Stimulated activated memory B cell treated with anti-CD40 and anti-IgM and Interleukin-4, amounts not matched to agents 10 μg/mL and 1 μg/mL and 100 μg/mL, for 72 hours (primary cell): ENCODE measurements at regions not wholly inside any gene's neighbourhood (a gene's known extent, or its start where the extent isn't known, plus 50 kb on each side); places are given as distances from the start of the nearest gene placed in this dataset.

ENCODE experiments used
- ATAC-seq: fragments of 150-1000 bp; cut with Tn5 transposase; 2 replicates; pipeline ENCODE4 v1.10.0; 2021
- H3K27ac Mint-ChIP-seq: one replicate; pipeline ENCODE4 v1.8.0; 2022; ENCODE audit warnings: mild to moderate bottlenecking, mixed read lengths
- H3K27me3 Mint-ChIP-seq: one replicate; pipeline ENCODE4 v1.8.0; 2022; ENCODE audit warnings: mixed read lengths
- H3K36me3 Mint-ChIP-seq: one replicate; pipeline ENCODE4 v1.8.0; 2022; ENCODE audit warnings: mixed read lengths
- H3K4me1 Mint-ChIP-seq: one replicate; pipeline ENCODE4 v1.8.0; 2022; ENCODE audit warnings: mixed read lengths
- H3K4me3 Mint-ChIP-seq: one replicate; pipeline ENCODE4 v1.8.0; 2022; ENCODE audit warnings: mild to moderate bottlenecking, moderate library complexity, mixed read lengths
- H3K9me3 Mint-ChIP-seq: one replicate; pipeline ENCODE4 v1.8.0; 2022; ENCODE audit warnings: mixed read lengths

DNA sequence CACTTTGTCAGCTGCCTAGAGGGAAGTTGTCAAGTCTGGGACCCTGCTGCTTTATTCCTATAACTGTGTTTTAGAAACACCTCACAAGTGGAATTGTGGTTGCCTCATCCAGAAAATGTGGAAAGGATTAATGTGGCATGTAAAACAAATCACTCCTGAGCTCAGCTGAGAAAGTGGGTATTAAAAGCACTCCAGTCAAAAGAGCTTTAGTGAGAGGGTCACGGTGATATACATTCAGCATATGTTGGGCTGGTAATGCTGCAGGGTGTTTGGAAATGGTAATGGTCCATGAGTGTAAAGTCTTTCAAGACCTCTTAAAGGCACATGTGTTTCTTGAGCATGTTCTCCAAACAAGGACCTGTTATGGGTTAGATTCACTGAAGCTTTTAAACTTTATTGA is 318.2 kb upstream of the MEOX2 start:
- no peak for ATAC-seq
- no peak overlapping the region for H3K27ac Mint-ChIP-seq
- H3K4me1 Mint-ChIP-seq, result no peaks in the 10 kb centered on the region
- H3K4me3 Mint-ChIP-seq, result no peak overlapping the region
- H3K27me3 Mint-ChIP-seq, result no peaks in the 10 kb centered on the region
- H3K9me3 Mint-ChIP-seq, result no peaks in the 10 kb centered on the region
- no peaks in the 10 kb centered on the region for H3K36me3 Mint-ChIP-seq

DNA sequence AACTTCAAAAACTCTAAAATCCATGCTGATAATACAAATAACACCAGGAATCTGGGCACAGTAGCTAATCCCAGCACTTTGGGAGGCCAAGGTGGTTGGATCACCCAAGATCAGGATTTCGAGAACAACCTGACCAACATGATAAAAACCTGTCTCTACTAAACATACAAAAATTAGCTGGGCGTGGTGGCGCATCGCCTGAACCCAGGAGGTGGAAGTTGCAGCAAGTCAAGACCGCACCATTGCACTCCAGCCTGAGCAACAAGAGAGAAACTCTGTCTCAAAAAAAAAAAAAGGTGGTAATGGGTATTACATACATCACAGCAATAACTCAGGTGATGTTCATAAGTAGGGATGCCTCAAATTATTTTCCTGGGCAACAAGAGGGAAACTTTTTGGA is 315.0 kb upstream of the MEOX2 start:
- H3K27ac Mint-ChIP-seq, result no peak overlapping the region
- H3K27me3 Mint-ChIP-seq, result no peaks in the 10 kb centered on the region
- H3K36me3 Mint-ChIP-seq, result no peaks in the 10 kb centered on the region

DNA sequence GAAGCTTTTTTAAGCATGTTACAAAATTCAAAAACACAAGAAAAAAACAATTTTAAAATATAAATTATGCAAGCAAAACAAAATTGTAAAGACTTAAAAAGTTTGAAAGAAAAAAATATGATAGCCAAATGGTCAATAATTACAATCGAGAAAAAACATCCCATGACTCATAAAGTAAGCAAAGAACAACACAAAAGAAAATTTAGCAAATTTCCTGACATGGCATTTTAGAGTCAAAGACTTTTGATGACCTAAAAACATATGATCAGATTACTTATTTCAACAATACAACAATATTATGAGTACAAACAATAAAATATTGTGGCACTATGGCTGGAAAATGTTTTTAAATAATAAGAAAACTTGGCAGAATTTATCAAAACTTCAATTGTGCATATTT is 312.1 kb upstream of the MEOX2 start:
- H3K4me3 Mint-ChIP-seq, result no peak overlapping the region
- no peaks in the 10 kb centered on the region for H3K9me3 Mint-ChIP-seq
- ATAC-seq, result no peak
- no peaks in the 10 kb centered on the region for H3K27me3 Mint-ChIP-seq
- H3K4me1 Mint-ChIP-seq, result no peaks in the 10 kb centered on the region
- H3K36me3 Mint-ChIP-seq, result no peaks in the 10 kb centered on the region
- H3K27ac Mint-ChIP-seq, result no peak overlapping the region

More for the DNA sequence above, 315.0 kb upstream of the MEOX2 start:
- ATAC-seq, result no peak
- Mint-ChIP-seq H3K4me1 (no peaks in the 10 kb centered on the region), H3K9me3 (no peaks in the 10 kb centered on the region), H3K4me3 (no peak overlapping the region)

DNA sequence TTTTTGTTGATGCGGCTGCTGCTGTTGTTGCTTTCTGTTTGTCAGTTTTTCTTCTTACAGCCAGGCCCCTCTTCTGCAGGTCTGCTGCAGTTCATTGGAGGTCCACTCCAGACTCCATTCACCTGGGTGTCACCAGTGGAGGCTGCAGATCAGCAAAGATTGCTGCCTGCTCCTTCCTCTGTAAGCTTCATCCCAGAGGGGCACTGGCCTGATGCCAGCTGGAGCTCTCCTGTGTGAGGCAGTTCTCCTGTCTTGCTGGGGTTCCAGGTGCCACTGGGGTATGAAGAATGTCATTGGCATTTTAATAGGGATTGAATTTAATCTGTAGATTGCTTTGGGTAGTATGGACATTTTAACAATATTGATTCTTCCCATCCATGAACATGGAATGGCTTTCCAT is 308.5 kb upstream of the MEOX2 start:
- no peaks in the 10 kb centered on the region for H3K36me3 Mint-ChIP-seq
- H3K4me1 Mint-ChIP-seq, result no peaks in the 10 kb centered on the region
- H3K27ac Mint-ChIP-seq, result no peak overlapping the region
- no peak for ATAC-seq
- H3K27me3 Mint-ChIP-seq, result no peaks in the 10 kb centered on the region
- no peak overlapping the region for H3K4me3 Mint-ChIP-seq
- H3K9me3 Mint-ChIP-seq, result no peaks in the 10 kb centered on the region

DNA sequence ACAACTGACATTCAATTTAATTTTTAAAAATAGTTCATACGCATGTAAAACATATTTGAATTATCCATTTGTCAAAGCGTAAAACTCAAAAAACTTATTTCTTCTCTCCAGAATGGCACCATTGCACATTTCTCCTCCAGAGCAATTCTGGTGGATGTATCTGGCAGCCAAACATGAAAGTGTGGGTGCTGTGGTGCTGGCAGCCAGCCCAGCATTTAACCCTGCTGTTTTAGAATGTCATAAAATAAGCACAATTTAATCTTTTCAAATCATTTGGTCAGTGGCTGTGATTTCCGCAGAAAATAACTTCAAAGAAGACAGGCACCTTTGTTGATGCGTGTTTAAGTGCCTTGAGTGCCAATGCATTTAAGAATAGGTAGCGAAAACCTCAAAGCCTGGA is 302.7 kb upstream of the MEOX2 start:
- Mint-ChIP-seq H3K4me1 (no peaks in the 10 kb centered on the region), H3K27me3 (no peaks in the 10 kb centered on the region), H3K27ac (no peak overlapping the region), H3K9me3 (no peaks in the 10 kb centered on the region), H3K36me3 (no peaks in the 10 kb centered on the region), H3K4me3 (no peak overlapping the region)
- no peak for ATAC-seq

DNA sequence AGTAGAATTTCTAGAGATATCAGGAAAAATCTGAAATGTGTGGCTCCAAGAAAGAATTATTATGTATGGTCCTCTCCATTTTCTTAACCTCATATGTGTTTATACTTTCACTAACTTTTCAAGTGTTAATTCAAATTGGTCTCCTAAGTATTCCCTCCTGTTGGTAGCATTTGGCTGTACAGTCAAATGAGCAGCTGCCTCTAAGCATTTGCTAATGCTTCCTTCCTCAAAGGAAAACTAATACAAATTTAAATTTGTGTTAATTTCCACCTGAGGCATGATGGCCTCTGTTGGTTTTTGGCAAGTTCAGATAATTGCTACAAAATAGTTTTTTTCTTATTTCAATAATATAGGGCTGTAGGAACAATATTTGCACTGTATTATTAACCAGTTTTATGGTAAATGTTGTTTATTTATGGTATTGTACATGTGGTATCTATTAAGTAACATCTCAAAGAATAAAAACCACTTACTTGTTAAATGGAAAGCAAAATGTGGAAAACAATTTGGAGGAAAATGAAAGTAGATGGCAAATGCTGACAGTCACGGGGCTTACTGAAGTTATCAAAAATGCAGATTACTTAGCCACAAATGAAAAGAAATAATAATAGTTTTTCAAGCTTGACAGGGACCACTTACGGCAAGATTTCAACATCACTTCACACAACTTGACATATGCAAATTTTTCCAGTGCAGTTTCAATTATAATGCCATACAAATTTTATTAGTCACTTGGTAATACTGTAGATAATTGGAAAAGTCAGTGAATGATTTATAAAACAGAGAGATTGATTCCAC is 299.3 kb upstream of the MEOX2 start:
- H3K36me3 Mint-ChIP-seq, result no peaks in the 10 kb centered on the region
- H3K27ac Mint-ChIP-seq, result no peak overlapping the region
- no peaks in the 10 kb centered on the region for H3K9me3 Mint-ChIP-seq
- H3K4me3 Mint-ChIP-seq, result no peak overlapping the region
- H3K4me1 Mint-ChIP-seq, result no peaks in the 10 kb centered on the region
- no peaks in the 10 kb centered on the region for H3K27me3 Mint-ChIP-seq
- no peak for ATAC-seq

DNA sequence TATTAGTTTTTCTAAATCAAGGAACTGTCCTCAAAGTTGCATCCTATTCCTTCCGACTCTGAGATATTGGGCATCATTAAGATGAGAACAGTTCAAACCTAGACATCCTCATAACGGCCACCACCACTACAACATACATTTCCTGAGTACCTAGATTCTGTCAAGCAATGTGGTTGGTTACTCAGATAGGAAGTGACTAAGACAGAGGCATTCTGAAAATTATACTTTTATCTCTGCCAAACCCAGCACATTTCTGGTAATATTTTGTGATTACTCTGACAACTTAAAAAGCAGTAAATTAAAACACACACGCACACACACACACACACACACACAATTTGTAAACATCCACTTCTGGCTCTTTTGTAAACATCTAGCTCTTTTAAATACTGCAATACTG is 291.2 kb upstream of the MEOX2 start:
- Mint-ChIP-seq H3K27ac (no peak overlapping the region), H3K36me3 (no peaks in the 10 kb centered on the region), H3K4me1 (no peaks in the 10 kb centered on the region), H3K27me3 (no peaks in the 10 kb centered on the region), H3K4me3 (no peak overlapping the region), H3K9me3 (no peaks in the 10 kb centered on the region)
- no peak for ATAC-seq

DNA sequence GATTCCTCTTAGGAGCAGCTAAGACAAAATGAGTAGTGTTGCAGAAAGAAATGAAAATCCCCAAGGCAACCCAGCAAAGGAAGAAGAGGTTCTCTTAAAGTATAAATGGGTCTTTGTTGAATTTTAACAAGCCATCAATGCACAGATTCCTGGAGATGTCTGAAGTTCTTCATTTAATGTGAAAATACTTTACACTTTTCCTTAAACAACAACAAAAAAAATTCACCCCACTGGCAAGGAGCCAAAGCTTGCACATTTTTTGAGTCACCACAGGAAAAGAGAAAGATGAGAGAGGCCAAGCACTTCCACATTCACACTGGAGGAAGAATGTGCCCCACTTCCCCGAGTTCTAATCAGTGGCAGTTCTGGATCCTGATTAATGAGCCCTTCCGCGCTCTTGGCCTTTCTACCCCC is 286.4 kb upstream of the MEOX2 start:
- Mint-ChIP-seq H3K4me3 (no peak overlapping the region), H3K27me3 (no peaks in the 10 kb centered on the region), H3K36me3 (no peaks in the 10 kb centered on the region), H3K27ac (no peak overlapping the region), H3K4me1 (no peaks in the 10 kb centered on the region), H3K9me3 (no peaks in the 10 kb centered on the region)
- no peak for ATAC-seq

DNA sequence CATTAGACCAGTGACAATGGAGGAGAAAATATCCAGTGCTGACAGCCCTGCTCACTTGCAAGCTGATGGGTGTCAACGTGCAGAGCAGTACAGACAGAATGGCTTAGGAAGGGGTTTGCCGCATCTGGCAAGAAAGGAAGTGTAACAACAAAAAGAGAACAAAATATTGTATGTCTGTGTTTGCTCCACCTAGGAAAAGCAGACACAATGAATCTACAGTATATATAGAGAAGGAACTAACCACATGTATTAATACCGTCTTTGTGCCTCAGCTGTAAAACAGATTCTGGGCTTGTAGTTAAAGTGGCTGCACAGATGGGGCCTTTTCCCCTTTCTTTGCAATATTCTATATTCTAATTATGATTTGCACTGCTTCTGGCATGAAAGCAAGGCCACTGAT is 281.1 kb upstream of the MEOX2 start:
- H3K4me1 Mint-ChIP-seq, result no peaks in the 10 kb centered on the region

DNA sequence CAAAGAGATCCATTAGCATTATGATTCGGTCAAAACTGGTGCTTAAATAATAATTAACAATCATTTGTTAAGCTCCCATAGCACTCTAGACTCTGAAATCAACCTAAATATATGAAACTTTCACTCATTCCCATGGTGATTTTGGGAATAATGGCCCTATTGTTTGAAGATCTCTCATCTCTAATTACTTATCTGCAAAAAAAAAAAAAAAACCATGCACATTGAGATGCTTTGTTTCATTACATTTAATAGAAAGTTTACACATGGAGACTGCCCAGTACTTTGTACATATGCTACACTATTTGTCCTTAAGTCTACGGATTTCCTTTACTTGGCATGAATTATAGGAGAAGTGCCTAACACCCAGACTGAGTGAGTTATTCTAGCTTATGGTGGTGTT is 280.6 kb upstream of the MEOX2 start:
- H3K4me3 Mint-ChIP-seq, result no peak overlapping the region
- no peaks in the 10 kb centered on the region for H3K36me3 Mint-ChIP-seq
- no peaks in the 10 kb centered on the region for H3K27me3 Mint-ChIP-seq
- no peak overlapping the region for H3K27ac Mint-ChIP-seq
- no peak for ATAC-seq
- H3K4me1 Mint-ChIP-seq, result no peaks in the 10 kb centered on the region
- no peaks in the 10 kb centered on the region for H3K9me3 Mint-ChIP-seq

More for the DNA sequence above, 281.1 kb upstream of the MEOX2 start:
- H3K9me3 Mint-ChIP-seq, result no peaks in the 10 kb centered on the region
- H3K27me3 Mint-ChIP-seq, result no peaks in the 10 kb centered on the region
- H3K4me3 Mint-ChIP-seq, result no peak overlapping the region
- ATAC-seq, result no peak
- H3K36me3 Mint-ChIP-seq, result no peaks in the 10 kb centered on the region
- H3K27ac Mint-ChIP-seq, result no peak overlapping the region

DNA sequence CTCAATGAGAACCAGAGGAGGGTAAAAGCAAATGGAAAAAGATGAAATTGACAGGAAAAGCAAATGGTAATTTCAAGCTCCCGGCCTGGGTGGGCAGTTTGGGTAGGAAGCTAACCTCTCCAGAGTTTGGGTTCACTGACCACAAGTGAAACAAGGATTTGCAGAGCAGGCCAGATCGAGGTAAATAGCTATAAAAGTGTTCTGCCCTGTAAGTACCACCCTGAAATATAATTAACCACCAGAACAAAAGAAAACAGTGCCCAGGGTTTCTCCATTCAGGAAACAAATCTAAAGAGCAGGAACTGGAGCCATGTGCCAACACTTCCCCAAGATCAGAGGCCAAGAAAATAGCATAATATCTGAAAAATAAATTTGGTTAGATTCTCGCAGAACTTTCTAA is 276.7 kb upstream of the MEOX2 start:
- H3K27ac Mint-ChIP-seq, result no peak overlapping the region
- no peaks in the 10 kb centered on the region for H3K4me1 Mint-ChIP-seq
- H3K4me3 Mint-ChIP-seq, result no peak overlapping the region

DNA sequence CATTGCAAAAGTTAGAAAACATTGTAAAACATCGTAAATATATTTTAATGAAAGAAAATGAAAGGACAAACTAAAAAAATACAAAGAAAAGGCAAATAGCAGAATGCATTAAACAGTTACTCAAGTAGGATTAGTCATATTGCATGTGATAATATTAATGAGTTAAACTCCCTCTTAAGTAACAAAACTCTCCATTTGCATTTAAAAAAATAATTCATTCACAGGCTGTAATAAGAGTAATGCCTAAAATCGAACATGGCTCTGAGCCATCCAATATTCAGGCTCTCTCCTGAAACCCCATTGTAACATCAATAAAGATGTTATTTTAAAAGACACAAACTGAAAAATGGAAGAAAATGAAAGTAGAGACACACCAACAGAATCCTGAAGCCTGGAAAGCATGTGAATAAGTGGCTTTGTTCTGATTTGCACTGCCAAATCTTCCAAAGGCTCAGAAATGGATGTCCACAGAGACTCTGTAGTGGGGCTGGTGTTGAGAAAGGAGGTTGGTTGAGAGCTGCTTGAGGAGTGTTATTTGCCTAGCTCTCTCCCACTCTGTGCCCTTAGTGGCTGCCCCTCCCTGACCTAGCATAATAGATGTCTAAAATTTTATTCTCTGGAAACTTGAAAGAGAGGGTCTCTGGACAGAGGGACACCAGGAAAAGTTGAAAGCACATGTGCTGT is 268.3 kb upstream of the MEOX2 start:
- ATAC-seq, result no peak
- Mint-ChIP-seq H3K9me3 (peaks cover 3% of the 10 kb centered on the region), H3K4me1 (no peaks in the 10 kb centered on the region), H3K27me3 (no peaks in the 10 kb centered on the region), H3K4me3 (no peak overlapping the region), H3K27ac (no peak overlapping the region), H3K36me3 (no peaks in the 10 kb centered on the region)

More for the DNA sequence above, 276.7 kb upstream of the MEOX2 start:
- no peaks in the 10 kb centered on the region for H3K36me3 Mint-ChIP-seq
- no peak for ATAC-seq
- peaks cover 8% of the 10 kb centered on the region for H3K9me3 Mint-ChIP-seq
- H3K27me3 Mint-ChIP-seq, result no peaks in the 10 kb centered on the region

DNA sequence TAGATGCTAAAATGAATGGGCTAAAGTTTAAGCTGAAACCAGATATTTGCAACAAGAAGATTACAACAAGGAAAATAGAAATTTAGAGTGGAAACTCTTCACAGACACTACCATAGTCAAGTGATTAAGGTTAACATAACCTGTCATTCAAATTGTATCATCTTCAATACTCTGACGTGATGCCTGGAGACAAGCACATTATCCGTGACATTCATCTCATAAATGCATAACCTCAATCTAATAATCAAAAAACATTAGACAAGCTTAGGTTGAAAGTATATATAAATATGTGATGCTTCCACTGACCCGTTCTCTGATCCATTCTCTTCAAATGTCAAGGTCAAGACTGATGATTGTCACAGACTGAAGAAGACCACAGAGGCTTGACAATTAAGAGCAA is 263.8 kb upstream of the MEOX2 start:
- Mint-ChIP-seq H3K4me3 (no peak overlapping the region), H3K27ac (no peak overlapping the region)

DNA sequence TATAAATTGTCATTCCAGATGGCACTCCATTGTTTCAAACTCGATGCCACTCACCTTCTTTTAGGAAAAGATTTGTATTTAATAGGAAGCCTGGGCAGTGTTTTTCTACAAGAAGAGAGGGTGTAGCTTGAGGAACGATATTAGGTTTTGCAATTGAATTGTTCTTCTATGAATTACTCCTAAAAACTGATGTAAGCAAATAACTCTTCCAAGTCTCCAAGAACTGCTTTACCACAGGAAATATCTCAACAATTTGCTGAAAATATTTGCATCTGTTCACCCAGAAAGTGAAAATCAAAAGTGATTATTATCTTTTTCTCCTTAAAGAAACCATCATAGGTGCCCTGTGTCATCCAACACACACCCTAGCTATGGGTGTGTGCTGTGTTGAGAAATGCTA is 261.3 kb upstream of the MEOX2 start:
- H3K27ac Mint-ChIP-seq, result no peak overlapping the region

More for the DNA sequence above, 263.8 kb upstream of the MEOX2 start:
- Mint-ChIP-seq H3K27me3 (no peaks in the 10 kb centered on the region), H3K9me3 (no peaks in the 10 kb centered on the region), H3K36me3 (no peaks in the 10 kb centered on the region), H3K4me1 (no peaks in the 10 kb centered on the region)
- ATAC-seq, result no peak

DNA sequence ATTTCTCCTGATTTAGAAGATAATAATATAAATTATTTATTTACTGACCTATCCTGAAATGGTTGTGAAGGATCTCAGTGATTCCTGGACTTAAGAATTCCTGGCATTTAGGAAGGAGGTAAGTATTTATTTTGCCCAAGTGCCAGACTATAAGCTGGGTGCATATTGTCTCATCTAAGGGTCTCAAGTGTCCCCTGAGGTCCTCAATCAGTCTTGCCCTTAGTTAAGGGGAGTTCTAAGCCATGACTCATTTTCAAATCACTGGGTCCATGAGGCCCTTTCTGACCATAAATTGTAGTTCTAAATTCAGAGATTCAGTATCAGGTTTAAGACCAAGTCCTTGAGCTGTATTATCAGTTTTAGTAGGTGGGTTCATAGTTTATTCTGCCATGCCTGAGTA is 251.6 kb upstream of the MEOX2 start:
- H3K36me3 Mint-ChIP-seq, result no peaks in the 10 kb centered on the region
- no peaks in the 10 kb centered on the region for H3K27me3 Mint-ChIP-seq
- peaks cover 3% of the 10 kb centered on the region for H3K9me3 Mint-ChIP-seq
- no peak overlapping the region for H3K4me3 Mint-ChIP-seq
- H3K27ac Mint-ChIP-seq, result no peak overlapping the region
- no peaks in the 10 kb centered on the region for H3K4me1 Mint-ChIP-seq
- no peak for ATAC-seq

More for the DNA sequence above, 261.3 kb upstream of the MEOX2 start:
- no peaks in the 10 kb centered on the region for H3K36me3 Mint-ChIP-seq
- no peaks in the 10 kb centered on the region for H3K9me3 Mint-ChIP-seq
- H3K27me3 Mint-ChIP-seq, result no peaks in the 10 kb centered on the region
- H3K4me3 Mint-ChIP-seq, result no peak overlapping the region
- ATAC-seq, result no peak
- no peaks in the 10 kb centered on the region for H3K4me1 Mint-ChIP-seq

DNA sequence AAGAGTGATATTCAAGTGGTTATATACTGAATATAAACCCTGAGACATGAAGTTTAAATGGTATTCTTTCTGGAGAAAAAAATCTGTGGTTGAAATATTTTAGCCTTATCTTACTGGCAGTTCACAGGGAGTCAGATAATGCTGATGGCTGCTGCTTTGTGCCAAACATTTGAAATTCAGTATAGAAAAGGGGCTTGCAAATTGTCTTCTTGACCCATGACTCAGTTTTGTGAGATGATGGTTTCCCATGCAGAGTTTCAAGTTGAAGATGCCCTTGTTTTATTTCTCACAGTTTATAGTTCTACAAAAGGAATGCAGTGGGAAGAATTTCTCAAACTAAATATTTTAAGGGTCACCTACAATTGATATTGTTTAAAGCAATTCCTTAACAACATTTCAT is 251.1 kb upstream of the MEOX2 start:
- H3K4me3 Mint-ChIP-seq, result no peak overlapping the region
- H3K27me3 Mint-ChIP-seq, result no peaks in the 10 kb centered on the region
- H3K36me3 Mint-ChIP-seq, result no peaks in the 10 kb centered on the region
- no peaks in the 10 kb centered on the region for H3K4me1 Mint-ChIP-seq
- no peak for ATAC-seq
- H3K9me3 Mint-ChIP-seq, result peaks cover 3% of the 10 kb centered on the region
- H3K27ac Mint-ChIP-seq, result no peak overlapping the region
